ENCODE measurements at regions not wholly inside any gene's neighbourhood (a gene's known extent, or its start where the extent isn't known, plus 50 kb on each side); places are given as distances from the start of the nearest gene placed in this dataset.

DNA sequence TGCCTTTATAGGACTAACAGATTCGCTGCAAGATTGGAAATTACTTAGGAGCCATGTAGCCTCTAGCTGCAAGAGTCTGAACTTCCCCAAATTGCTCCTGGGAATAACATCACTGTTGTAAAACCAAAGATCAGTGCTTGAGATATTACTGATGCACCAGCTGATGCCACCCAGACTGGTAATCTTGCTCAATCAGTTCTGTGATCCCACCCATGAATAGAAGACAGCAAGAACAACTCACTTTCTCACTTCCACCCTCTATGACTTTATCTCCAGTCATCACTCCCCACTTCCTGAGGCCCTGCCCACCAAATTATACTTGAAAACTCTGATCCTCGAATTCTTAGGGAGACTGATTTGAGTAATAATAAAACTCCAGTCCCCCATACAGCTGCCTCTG, 1011.1 kb downstream of the PLA2G4A start:
- TF ChIP-seq, protein P1, sequence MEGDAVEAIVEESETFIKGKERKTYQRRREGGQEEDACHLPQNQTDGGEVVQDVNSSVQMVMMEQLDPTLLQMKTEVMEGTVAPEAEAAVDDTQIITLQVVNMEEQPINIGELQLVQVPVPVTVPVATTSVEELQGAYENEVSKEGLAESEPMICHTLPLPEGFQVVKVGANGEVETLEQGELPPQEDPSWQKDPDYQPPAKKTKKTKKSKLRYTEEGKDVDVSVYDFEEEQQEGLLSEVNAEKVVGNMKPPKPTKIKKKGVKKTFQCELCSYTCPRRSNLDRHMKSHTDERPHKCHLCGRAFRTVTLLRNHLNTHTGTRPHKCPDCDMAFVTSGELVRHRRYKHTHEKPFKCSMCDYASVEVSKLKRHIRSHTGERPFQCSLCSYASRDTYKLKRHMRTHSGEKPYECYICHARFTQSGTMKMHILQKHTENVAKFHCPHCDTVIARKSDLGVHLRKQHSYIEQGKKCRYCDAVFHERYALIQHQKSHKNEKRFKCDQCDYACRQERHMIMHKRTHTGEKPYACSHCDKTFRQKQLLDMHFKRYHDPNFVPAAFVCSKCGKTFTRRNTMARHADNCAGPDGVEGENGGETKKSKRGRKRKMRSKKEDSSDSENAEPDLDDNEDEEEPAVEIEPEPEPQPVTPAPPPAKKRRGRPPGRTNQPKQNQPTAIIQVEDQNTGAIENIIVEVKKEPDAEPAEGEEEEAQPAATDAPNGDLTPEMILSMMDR (IDR thresholded peaks at IDR 0.05) = no peak
- TF ChIP-seq ZFX (IDR thresholded peaks at IDR 0.05; ENCODE audit: borderline replicate concordance) = no peak

Measured in 22Rv1 (cell line).